H7 (cell line): ENCODE measurements at regions not wholly inside any gene's neighbourhood (a gene's known extent, or its start where the extent isn't known, plus 50 kb on each side); places are given as distances from the start of the nearest gene placed in this dataset.
A peak's percentile ranks its signal among the peaks of the same experiment; 100 is the strongest.
"Not testable (repeated sequence)": the region's sequence is repeated elsewhere in the genome, so short reads cannot be mapped to it uniquely, and the experiment has no call there.

Source experiments
- DNase-seq: peaks from one replicate; pipeline ENCODE4 v3.0.0; 2012
- H3K27me3 ChIP-seq: 2 replicates; pipeline ENCODE4 v1.6.0; 2011; ENCODE audit warnings: mild to moderate bottlenecking, low read length; ENCODE audit not compliant: control insufficient read depth, insufficient read depth
- H3K36me3 ChIP-seq: replicated peaks from 2 replicates; pipeline ENCODE4 v1.5.1; 2011; ENCODE audit warnings: low read length; ENCODE audit not compliant: control insufficient read depth, insufficient read depth
- H3K4me3 ChIP-seq: 2 replicates; pipeline ENCODE4 v1.5.1; 2011; ENCODE audit warnings: low read depth, mild to moderate bottlenecking, control low read depth, low read length, moderate library complexity; ENCODE audit not compliant: insufficient read depth

DNA sequence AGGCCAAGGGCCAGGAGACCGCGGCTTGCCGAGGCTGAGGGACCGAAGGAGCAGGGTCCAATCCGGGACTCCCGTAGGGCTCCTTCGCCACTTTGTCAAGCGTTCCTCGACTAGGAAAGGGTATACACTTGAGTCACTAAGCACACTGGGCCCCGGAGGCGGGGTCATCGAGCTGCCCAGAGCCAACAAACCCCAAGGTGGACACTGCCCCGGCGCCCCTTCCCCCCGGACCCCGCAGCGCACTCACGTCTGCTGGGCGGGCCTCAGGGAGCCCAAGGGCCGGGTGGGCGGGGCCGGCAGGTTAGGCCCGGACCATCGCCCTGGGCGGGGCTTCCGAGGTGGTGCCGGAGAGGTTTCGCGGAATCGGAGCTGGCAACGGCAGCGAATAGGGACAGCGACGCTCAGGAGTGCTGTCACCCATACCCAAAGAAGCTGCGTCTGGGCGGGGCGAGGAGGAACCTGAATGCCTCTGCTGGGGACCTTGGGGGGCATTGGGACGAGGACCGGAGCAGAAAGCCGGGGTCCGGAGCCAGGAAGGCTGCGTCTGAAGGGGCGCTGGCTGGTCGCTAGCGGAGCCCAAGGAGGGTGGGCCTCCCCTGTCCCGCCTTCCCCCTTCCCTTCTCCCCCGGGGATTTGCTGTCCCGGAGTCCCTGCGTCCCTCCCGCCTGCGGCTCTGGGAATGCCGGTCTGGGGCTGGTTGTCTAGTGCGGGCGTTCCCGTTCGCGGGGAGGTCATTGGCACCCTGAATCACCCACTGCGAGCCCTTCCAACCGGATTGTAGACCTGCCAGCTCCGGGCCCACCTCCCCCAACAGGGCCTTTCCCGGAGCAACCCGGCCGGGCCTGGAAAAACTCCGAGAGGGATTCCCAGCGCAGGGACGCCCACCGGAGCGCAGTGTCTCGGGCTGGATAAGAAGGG is 118.2 kb upstream of the SMURF2 start:
- Histone ChIP-seq H3K4me3 (peak overlapping the region; percentile 64), H3K27me3 (peaks cover 60% of the 10 kb centered on the region), H3K36me3 (no peaks in the 10 kb centered on the region)
- DNase-seq, result peak; percentile 97

DNA sequence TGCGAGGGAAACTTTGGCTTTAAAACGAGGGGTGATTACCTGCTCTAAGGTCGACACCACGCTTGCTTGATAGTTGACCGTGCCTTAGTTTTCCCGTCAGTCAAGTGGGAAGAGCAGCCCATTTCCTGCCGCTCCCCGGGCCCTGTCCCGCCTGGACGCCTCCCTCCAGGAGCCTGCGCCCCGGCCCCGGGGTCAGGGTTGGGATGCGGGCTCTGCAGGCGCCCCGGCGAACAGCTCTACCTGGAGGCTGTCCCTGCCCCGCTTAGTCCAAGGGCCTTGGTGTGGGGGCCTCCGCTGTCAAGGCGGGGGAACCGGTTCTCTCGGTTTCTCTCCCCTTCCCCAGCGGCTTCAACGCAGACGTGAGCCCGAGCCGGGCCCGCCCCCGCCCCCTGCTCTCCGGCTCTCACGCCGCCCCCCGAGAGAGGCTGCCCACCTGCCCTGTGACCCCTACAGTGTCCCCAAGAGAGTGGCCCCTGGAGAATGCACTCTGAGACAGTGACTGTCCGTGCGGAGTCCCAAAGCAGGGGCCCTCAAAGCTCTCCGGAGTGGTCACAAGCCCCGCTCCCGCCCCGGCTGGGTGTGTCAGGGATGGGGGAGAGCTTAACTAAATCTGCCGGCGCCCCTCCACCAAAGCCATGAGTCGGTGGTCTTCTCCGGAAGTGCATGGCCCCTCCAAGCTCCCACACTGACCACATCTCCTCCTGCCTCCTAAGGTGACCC is 117.4 kb upstream of the SMURF2 start:
- Histone ChIP-seq H3K4me3 (peak overlapping the region; percentile 64), H3K27me3 (peaks cover 63% of the 10 kb centered on the region), H3K36me3 (no peaks in the 10 kb centered on the region)
- DNase-seq, result peak; percentile 80

DNA sequence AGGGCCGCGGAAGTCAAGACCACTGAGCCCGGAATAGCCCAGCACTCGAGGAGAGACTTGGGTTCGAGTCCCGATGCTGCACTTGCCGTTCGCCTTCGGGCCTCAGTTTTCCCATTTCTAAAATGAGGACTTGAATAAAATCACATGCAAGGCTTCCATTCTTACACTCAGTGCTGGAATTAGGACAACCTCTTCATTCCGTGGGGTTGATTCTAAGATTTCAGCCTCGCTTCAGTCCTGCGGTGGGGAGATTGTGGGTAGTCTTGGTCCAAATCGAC is 116.9 kb upstream of the SMURF2 start:
- peaks cover 63% of the 10 kb centered on the region for H3K27me3 ChIP-seq
- not testable (repeated sequence) for H3K36me3 ChIP-seq, DNase-seq
- H3K4me3 ChIP-seq, result peak overlapping the region; percentile 29; the same call in 1 of the 2 replicates

DNA sequence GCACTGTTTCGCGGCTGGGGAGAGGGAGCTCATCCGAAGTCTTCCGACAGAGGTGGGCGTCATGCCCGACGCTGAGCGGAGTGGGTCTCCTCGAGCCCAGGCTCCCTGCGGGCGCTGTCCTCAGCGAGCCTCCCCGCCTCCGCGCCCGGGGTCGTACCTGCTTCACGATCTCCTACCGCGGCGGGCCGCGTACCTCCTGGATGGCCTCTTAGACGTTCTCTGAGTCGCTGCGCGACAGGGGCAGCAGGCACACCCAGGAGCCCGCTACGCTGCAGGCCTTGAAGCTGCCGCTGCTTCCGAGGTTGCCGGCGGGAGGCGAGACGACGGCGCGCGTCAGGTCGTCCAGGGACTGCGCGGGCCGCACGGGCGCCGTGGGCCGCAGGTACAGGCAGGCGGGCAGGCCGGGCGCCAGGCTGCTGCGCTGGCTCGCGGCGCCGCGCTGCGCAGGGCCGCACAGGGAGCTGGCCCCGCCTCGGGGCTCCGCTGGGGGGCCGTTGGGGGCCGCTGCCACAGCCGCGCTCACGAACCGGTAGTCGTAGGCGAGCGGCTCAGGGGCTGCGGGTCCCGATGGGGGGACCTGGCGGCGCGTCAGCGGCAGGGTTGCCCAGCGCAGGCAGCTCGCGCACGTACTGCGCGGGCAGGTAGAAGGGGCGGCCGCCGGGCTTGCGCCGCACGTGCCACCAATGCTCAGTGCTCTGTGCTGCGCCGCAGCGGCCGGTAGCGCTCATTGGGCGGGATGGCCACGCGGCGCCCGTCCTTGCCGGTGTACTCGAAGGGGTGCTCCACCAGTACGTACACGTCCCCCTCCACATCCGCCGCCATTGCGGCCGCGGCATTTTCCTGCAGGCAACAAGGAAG is 116.4 kb upstream of the SMURF2 start:
- H3K36me3 ChIP-seq, result no peaks in the 10 kb centered on the region
- H3K4me3 ChIP-seq, result peak overlapping the region; percentile 29
- H3K27me3 ChIP-seq, result peaks cover 63% of the 10 kb centered on the region
- peak; percentile 81 for DNase-seq

DNA sequence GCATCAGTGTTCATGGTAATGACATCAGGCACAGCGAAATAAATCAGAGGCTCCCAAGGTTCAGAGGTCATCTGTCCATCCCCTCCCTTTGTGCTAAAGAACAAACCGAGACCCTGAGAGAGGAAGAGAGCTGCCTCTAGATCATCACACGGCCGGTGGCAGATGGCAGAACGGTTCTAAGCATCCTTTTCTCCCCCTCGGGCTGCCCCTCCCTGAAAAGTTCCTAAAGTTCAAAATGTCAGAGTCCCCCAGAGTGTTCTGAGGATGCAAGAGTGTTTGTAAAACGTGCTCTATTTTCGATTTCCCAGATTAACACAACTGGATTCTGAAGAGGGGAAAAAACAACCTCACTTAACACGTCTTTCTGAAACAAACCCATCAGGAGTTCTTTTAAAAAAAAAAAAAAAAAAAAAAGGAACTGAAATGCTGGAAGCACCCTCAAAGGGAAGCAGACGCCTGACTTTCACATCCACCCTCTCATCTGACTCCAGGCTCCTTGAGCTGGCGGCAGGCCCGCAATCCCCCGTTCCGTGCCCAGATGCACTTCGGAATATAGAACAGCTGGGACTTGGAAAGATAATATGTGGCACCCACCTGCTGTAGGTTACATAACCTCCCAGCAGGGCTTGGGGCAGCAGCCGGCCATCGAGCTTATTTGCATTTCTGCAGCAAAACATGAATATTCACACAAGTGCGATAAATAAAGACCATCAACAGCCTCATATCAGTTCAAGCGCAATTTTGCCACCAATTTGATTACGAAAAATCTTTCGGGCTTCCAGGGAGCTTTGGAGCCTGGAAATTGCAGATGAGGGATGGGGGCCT is 115.5 kb upstream of the SMURF2 start:
- H3K4me3 ChIP-seq, result peak overlapping the region; percentile 29
- DNase-seq, result peak; percentile 53
- H3K36me3 ChIP-seq, result no peaks in the 10 kb centered on the region
- H3K27me3 ChIP-seq, result peaks cover 63% of the 10 kb centered on the region

DNA sequence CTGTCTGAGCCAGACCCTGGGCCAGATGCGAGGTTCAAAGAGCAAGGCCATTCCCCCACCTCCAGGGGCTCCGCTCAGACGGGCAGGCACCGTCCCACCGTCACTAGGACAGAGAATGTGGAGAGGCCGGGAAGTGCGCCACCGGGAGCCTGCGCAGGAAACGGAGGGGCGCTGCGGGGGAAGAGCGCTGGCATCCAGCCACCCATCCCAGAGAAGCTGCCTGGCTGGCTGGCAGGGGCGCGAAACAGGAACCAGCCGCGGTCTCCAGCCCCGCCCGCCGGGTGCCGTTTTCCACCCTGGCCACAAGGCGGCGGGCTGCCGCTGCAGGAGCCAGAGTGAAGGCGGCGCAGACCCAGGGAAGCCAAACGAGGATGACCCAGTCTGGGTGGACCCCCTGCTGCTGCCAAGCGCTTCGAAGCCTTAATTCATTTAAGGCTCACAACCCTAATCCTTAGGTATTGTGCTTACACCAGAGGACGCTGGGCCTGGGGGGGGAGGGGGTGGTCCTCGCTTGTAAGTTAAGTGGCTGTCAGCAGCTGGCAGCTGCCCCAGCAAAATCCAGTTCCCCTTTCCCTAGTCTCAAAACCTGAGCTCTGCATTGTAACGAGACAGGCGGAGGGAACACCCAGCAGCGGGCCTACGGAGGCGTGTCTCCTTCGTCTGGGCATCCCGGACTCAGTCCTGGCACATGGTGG is 114.8 kb upstream of the SMURF2 start:
- H3K27me3 ChIP-seq, result peaks cover 60% of the 10 kb centered on the region
- not testable (repeated sequence) for H3K36me3 ChIP-seq
- H3K4me3 ChIP-seq, result peak overlapping the region; percentile 16; the same call in 1 of the 2 replicates
- DNase-seq, result peak; percentile 91

DNA sequence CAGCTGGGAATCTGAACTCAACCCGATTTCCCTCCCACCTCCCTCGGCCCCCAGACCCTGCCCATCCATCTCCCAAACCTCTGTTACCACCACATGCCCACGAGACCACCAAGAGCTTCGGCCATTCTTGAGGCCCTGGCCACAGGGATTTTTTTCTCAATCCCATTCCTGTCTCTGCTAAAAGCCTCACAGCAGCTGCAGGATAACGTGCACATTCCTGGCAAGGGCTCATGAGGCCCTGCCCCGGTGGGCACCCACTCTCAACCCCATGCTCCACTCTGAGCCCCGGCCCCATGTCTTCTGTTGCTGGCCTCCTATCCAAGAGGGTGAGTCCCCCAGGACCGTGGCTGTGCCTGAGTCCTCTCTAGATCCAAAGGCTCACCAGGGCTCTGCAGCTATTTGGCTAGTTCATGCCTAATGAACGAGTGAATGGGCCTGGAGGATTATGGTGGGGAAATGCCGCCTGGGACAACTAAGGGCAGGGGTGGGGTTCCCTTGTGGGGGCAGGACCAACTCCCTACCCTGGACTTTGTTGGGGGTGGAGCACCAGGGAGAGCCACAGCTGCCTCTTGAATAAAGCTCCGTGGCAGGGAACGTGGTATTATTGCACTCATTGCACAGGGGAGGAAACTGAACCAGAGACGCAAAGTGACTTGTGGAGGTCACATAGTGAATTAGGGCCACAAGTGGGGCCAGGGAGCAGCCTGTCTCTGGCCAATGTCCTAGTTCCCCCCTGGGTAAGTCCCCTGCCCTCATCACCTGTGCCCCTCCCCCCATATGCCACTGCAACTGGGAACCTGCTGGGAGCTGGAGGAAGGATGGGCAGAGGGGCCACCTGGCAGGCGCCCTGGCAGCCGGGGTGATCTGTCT is 113.8 kb upstream of the SMURF2 start:
- Histone ChIP-seq H3K36me3 (no peaks in the 10 kb centered on the region), H3K4me3 (no peak overlapping the region), H3K27me3 (peaks cover 52% of the 10 kb centered on the region)
- peak; percentile 14 for DNase-seq

DNA sequence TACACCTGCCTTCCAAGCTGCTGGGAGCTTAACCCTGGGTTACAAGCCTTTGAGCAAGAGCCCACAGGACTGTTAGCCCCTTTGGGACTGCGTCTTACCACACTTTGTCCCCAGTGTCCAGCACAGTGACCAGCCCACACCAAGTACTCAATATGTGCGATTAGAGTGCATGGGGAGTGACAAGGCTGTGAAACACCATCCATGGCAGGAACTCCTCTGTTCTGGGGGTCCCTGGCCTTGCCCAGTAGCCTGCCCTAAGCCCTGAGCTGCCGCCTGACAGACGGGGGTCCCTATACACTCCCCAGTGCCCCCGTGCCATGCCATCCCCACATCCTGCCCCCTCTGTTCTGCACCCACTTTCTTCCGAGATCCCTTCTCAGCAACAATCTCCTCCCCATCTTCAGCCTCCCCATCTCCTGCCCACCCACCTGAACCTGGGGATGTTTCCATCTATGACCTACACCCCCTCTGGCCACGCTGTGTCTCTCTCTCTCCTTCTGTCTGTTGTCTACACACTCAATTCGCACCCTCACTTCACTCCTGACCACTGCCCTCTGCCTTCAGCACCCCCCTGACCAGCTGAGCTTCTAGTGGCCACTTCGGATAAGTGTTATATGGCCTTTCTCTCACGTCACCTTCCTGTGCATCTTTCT is 112.9 kb upstream of the SMURF2 start:
- DNase-seq, result peak; percentile 9
- Histone ChIP-seq H3K36me3 (no peaks in the 10 kb centered on the region), H3K4me3 (no peak overlapping the region), H3K27me3 (peaks cover 43% of the 10 kb centered on the region)

DNA sequence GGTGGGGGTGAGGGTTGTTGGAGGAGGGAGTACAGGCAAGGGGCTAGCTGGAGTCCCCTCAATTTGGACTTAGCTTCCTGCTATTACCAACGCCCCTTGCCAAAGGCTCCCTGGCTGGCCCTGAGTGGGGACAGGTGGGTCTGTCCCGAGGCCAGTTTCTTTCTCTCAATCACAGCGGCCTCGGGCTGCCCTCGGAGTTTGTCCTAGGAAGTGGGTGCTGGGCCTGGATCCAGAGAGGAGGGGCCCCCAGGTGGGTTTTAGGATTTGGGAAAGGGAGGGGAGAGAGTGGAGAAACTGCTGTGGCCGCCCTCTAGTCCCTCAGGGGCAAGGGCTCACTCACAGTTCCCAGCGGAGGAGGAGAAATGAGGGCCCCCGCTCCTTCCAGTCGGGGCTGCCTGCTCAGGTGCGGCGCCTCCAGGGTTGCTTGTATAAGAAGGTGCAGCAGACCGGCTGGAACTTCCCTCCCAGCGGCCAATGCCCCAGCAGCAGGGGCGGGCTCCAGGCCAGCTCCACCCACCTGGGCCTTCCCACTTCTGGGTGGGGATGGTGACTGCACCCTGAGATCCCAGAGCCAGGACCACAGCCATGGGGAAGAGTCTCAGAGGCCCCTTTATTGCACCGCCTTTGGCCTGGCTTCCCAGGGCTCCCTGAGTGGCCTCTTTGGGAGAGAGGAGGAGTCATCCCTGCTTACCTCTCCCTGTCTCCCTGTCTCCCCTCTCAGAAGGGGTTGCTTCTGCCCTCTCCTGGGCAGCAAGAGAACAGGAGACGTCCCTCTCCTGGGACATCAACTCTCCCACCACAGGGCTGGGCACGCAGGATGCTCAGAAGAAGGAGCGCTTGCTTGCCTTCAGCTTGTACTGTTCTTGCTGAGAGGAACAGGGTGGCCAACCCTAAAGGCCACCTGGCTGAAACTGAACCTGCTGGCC is 112.0 kb upstream of the SMURF2 start:
- H3K36me3 ChIP-seq, result no peaks in the 10 kb centered on the region
- H3K27me3 ChIP-seq, result peaks cover 34% of the 10 kb centered on the region
- DNase-seq, result peak; percentile 89
- H3K4me3 ChIP-seq, result peak overlapping the region; percentile 47

DNA sequence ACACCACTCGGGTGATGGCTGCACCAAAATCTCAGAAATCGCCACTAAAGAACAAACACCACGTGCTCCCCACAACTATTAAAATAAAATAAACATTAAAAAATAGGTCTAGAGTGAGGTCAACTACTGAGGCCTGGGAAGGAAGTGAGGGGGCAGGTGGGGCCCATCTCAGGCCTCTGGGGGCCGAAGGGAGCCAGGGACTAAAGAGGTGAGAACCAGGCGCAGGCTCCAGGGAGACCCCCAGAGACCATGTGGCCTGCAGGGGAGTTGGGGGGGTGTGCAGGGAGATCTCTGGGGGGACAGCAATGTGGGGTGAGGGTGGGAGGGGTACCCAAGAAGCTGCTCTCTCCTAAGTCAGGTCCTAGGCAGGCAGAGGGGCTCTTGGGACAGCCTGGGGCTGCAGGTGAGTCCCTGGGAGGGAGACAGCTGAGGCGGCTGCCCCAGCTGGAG is 111.3 kb upstream of the SMURF2 start:
- no peaks in the 10 kb centered on the region for H3K36me3 ChIP-seq
- H3K27me3 ChIP-seq, result peaks cover 27% of the 10 kb centered on the region
- H3K4me3 ChIP-seq, result peak overlapping the region; percentile 47; the same call in 1 of the 2 replicates
- DNase-seq, result no peak

DNA sequence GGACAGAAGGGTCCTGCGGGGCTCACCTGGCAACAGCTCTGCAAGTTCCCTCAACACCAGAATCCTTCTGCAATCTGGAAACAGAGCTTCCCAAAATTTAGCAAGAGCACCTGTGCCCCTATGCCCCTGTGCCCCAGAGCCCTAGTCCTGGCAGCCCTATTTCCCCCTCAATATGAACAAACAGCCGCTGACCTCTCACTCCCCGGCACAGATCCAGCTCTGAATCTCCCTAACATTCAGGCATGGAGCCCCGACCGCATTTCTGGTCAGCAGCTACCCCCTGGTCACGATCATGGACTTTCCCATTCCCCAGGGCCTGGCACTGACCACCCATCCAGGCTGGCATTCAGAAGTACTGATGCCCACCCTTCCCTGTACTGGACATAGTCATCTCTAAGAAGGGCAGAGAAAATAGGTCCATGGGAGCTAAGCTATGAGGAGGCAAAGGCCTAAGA is 110.8 kb upstream of the SMURF2 start:
- peak; percentile 4 for DNase-seq
- Histone ChIP-seq H3K4me3 (no peak overlapping the region), H3K27me3 (peaks cover 22% of the 10 kb centered on the region)

More for the DNA sequence above, 110.8 kb upstream of the SMURF2 start:
- H3K36me3 ChIP-seq, result no peaks in the 10 kb centered on the region
